ENCODE measurements at regions not wholly inside any gene's neighbourhood (a gene's known extent, or its start where the extent isn't known, plus 50 kb on each side); places are given as distances from the start of the nearest gene placed in this dataset.

DNA sequence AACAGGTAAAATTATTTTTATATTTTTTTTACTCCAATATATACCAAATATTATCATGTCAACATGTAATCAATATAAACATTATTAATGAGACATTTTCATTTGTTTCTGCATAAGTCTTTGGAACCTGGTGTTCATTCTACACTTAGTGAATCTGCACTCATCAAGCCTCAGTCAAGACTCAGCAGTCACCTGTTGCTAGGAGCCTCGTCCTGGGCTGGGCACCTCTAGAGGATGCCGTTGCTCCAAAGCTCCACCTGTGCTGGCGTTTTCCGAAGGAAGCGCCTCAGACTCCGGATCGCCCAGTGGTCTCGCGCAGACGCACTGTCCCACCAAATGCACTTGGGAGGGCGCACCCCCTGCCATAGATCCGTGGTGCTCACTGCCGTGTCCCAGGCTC lies 604.7 kb upstream of the MKI67 start:
- TF ChIP-seq, protein P1, sequence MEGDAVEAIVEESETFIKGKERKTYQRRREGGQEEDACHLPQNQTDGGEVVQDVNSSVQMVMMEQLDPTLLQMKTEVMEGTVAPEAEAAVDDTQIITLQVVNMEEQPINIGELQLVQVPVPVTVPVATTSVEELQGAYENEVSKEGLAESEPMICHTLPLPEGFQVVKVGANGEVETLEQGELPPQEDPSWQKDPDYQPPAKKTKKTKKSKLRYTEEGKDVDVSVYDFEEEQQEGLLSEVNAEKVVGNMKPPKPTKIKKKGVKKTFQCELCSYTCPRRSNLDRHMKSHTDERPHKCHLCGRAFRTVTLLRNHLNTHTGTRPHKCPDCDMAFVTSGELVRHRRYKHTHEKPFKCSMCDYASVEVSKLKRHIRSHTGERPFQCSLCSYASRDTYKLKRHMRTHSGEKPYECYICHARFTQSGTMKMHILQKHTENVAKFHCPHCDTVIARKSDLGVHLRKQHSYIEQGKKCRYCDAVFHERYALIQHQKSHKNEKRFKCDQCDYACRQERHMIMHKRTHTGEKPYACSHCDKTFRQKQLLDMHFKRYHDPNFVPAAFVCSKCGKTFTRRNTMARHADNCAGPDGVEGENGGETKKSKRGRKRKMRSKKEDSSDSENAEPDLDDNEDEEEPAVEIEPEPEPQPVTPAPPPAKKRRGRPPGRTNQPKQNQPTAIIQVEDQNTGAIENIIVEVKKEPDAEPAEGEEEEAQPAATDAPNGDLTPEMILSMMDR (IDR thresholded peaks at IDR 0.05) = no peak
- TF ChIP-seq POLR2A (IDR thresholded peaks at IDR 0.05) = no peak
